Cardiac fibroblast (primary cell): ENCODE measurements at regions not wholly inside any gene's neighbourhood (a gene's known extent, or its start where the extent isn't known, plus 50 kb on each side); places are given as distances from the start of the nearest gene placed in this dataset.

Source experiments
- DNase-seq, 2 donors: peaks; one replicate each; pipeline versions ENCODE4 v3.0.0 to v3.0.0-alpha.2; 2010; ENCODE audit warnings: low read depth in 2 of 2
- H3K4me3 ChIP-seq, 2 donors: replicated peaks in 1 of 2; 1 replicate in 1 of 2; 2 replicates in 1 of 2; pipeline ENCODE4 v1.5.1; 2011; ENCODE audit warnings: low read depth in 2 of 2, low read length in 2 of 2, mild to moderate bottlenecking in 2 of 2, moderate library complexity in 1 of 2
- CTCF ChIP-seq: IDR thresholded peaks from one replicate; pipeline ENCODE4 v1.5.1; 2011; ENCODE audit warnings: low read depth, mild to moderate bottlenecking, low read length, inconsistent platforms

GRCh38 chr21:41579692-41580091, 71.7 kb upstream of the TMPRSS2 start:
- TF ChIP-seq CTCF: no peak
- no peak for DNase-seq
- no peak overlapping the region for H3K4me3 ChIP-seq

- DNase-seq: no peak
- no peak overlapping the region for H3K4me3 ChIP-seq
- no peak for TF ChIP-seq CTCF
Observed at GRCh38 chr21:41578716-41579115, 70.8 kb upstream of the TMPRSS2 start.

GRCh38 chr21:41578083-41578482, 70.1 kb upstream of the TMPRSS2 start:
- no peak for TF ChIP-seq CTCF

GRCh38 chr21:41576013-41576615, 68.2 kb upstream of the TMPRSS2 start:
- H3K4me3 ChIP-seq: no peak overlapping the region
- no peak for TF ChIP-seq CTCF
- DNase-seq: no peak

More at GRCh38 chr21:41578083-41578482, 70.1 kb upstream of the TMPRSS2 start:
- H3K4me3 ChIP-seq: no peak overlapping the region
- no peak for DNase-seq

- H3K4me3 ChIP-seq: no peak overlapping the region
- no peak for TF ChIP-seq CTCF
- DNase-seq: no peak
Observed at GRCh38 chr21:41573902-41574690, 66.1 kb upstream of the TMPRSS2 start.

GRCh38 chr21:41571938-41572510, 64.1 kb upstream of the TMPRSS2 start:
- no peak overlapping the region for H3K4me3 ChIP-seq
- TF ChIP-seq CTCF: no peak
- DNase-seq: peak; percentile 5
